ENCODE measurements at regions not wholly inside any gene's neighbourhood (a gene's known extent, or its start where the extent isn't known, plus 50 kb on each side); places are given as distances from the start of the nearest gene placed in this dataset.
"Not testable (repeated sequence)": the region's sequence is repeated elsewhere in the genome, so short reads cannot be mapped to it uniquely, and the experiment has no call there.

DNA sequence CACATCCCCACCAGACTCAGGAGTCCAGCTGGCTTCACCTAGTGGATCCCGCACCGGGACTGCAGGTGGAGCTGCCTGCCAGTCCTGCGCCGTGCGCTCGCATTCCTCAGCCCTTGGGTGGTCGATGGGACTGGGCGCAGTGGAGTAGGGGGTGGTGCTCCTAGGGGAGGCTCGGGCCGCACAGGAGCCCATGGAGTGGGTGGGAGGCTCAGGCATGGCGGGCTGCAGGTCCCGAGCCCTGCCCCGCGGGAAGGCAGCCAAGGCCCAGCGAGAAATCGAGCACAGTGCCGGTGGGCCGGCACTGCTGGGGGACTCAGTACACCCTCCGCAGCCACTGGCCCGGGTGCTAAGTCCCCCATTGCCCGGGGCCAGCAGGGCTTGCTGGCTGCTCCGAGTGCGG is 153.7 kb upstream of the NRIP1 start:
- H3K9me3 ChIP-seq (ENCODE audit: control insufficient read depth, low read length); H3K27me3 ChIP-seq (ENCODE audit: control insufficient read depth, insufficient read depth); ATAC-seq; H3K4me1 ChIP-seq (ENCODE audit: control insufficient read depth, insufficient read depth, low read length); intact Hi-C loops (cut with DNase I); H3K27ac ChIP-seq (ENCODE audit: low read length); H3K4me3 ChIP-seq (ENCODE audit: low read length); DNase-seq: not testable (repeated sequence)
- WGBS, result 94% methylated on average over 17 of the region's 23 CpGs

- no peaks in the 10 kb centered on the region for H3K27me3 ChIP-seq (ENCODE audit: control insufficient read depth, insufficient read depth)
- H3K4me3 ChIP-seq (ENCODE audit: low read length), result no peak overlapping the region
- 84% methylated on average over 5 of the region's 5 CpGs for WGBS
- DNase-seq (no peak), ATAC-seq (no peak)
- H3K9me3 ChIP-seq (ENCODE audit: control insufficient read depth, low read length), result no peaks in the 10 kb centered on the region
- H3K4me1 ChIP-seq (ENCODE audit: control insufficient read depth, insufficient read depth, low read length), result no peaks in the 10 kb centered on the region
- intact Hi-C loops (cut with DNase I), result no loop called here
- no peak overlapping the region for H3K27ac ChIP-seq (ENCODE audit: low read length)
Measured at GRCh38 chr21:15219039-15219438, 154.2 kb upstream of the NRIP1 start.

DNA sequence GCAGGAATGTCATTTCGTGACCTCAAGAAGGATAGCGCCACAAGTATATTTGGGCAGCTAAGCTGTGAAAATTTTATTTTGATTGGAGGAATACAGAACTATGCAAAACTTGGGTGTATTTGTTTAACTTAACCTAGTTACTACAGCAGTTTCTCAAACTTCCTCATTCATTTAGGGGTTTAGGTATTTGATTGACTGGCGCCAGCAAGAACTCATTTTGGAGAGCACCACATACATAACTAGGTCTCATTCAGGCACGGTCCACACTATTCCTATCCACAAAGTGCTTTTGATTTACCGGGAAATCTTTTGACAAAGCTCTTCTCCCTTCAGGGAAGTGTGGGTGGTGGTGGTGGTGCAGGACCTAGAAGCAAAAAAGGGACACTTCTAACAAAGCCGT is 155.1 kb upstream of the NRIP1 start:
- Histone ChIP-seq H3K9me3 (ENCODE audit: control insufficient read depth, low read length) (no peaks in the 10 kb centered on the region), H3K4me3 (ENCODE audit: low read length) (no peak overlapping the region), H3K27me3 (ENCODE audit: control insufficient read depth, insufficient read depth) (no peaks in the 10 kb centered on the region), H3K4me1 (ENCODE audit: control insufficient read depth, insufficient read depth, low read length) (no peaks in the 10 kb centered on the region), H3K27ac (ENCODE audit: low read length) (no peak overlapping the region)
- no peak for DNase-seq
- intact Hi-C loops (cut with DNase I), result loop anchor here in 1 of 4 donors (10.0 kb wide), 1 partner anchor 155 kb away; the partner anchor contains the start of gene NRIP1
- no peak for ATAC-seq
- 69% methylated on average over 6 of the region's 6 CpGs for WGBS

- no peaks in the 10 kb centered on the region for H3K9me3 ChIP-seq (ENCODE audit: control insufficient read depth, low read length)
- no peaks in the 10 kb centered on the region for H3K4me1 ChIP-seq (ENCODE audit: control insufficient read depth, insufficient read depth, low read length)
- H3K27ac ChIP-seq (ENCODE audit: low read length), result no peak overlapping the region
- ATAC-seq, result peak; percentile 95 to 99
- H3K27me3 ChIP-seq (ENCODE audit: control insufficient read depth, insufficient read depth), result no peaks in the 10 kb centered on the region
- H3K4me3 ChIP-seq (ENCODE audit: low read length), result no peak overlapping the region
- intact Hi-C loops (cut with DNase I), result loop anchor here in 1 of 4 donors (10.0 kb wide), 1 partner anchor 157 kb away; the partner anchor contains the start of gene NRIP1
- peak; percentile 46 to 57 (median 51) for DNase-seq
Measured at GRCh38 chr21:15221799-15222386, 157.1 kb upstream of the NRIP1 start.

DNA sequence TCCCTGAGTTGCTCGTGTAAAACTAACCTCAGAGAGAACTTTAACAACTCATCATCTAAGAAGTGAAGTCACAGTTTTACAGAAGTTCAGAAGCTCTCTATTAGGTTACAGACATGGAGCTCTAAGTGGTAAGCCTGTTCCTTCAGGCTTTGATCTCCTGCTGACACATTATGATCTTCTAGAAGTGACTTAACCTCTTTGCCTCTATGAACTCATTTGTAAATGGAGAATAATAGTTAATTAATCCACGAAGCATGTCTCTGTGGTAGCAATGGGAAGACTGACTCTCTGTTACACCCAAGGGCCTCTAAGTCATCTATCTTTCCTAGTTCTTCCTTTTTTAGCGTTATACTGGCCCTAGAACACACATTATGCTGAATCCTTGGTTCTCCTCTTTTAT is 157.9 kb upstream of the NRIP1 start:
- intact Hi-C loops (cut with DNase I), result loop anchor here in 1 of 4 donors (10.0 kb wide), 1 partner anchor 158 kb away; the partner anchor contains the start of gene NRIP1
- Histone ChIP-seq H3K9me3 (ENCODE audit: control insufficient read depth, low read length) (no peaks in the 10 kb centered on the region), H3K27ac (ENCODE audit: low read length) (no peak overlapping the region), H3K4me1 (ENCODE audit: control insufficient read depth, insufficient read depth, low read length) (no peaks in the 10 kb centered on the region), H3K27me3 (ENCODE audit: control insufficient read depth, insufficient read depth) (no peaks in the 10 kb centered on the region), H3K4me3 (ENCODE audit: low read length) (no peak overlapping the region)
- WGBS, result 49% methylated on average over 3 of the region's 3 CpGs
- no peak for DNase-seq
- no peak for ATAC-seq

DNA sequence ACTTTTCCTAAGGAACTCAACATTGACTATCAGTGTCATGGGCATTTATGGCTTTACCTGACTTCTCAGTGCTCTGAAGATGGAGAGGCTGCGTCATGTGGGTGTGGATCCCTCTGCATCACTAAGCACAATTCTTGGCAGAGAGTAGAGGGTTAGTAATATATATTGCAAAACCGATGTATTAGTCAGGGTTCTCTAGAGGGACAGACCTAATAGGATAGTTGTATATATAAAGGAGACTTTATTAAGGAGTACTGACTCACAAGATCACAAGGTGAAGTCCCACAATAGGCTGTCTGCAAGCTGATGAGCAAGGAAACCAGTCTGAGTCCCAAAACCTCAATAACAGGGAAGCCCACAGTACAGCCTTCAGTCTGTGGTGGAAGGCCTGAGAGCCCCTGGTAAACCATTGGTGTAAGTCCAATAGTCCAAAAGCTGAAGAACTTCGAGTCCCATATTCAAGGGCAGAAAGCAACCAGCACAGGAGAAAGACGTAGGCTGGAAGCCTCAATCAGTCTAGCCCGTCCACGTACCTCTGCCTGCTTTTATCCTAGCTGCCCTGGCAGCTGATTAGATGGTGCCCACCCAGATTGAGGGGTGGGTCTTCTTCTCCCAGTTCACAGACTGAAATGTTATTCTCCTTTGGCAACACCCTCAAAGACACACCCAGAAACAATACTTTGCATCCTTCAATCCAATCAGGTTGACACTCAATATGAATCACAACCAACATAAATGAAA is 159.7 kb upstream of the NRIP1 start:
- no peak overlapping the region for H3K27ac ChIP-seq (ENCODE audit: low read length)
- 95% methylated on average over 6 of the region's 6 CpGs for WGBS
- intact Hi-C loops (cut with DNase I), result loop anchor here in 1 of 4 donors (10.0 kb wide), 1 partner anchor 160 kb away; the partner anchor contains the start of gene NRIP1
- ATAC-seq (no peak), DNase-seq (no peak)
- no peaks in the 10 kb centered on the region for H3K27me3 ChIP-seq (ENCODE audit: control insufficient read depth, insufficient read depth)
- no peaks in the 10 kb centered on the region for H3K4me1 ChIP-seq (ENCODE audit: control insufficient read depth, insufficient read depth, low read length)
- no peaks in the 10 kb centered on the region for H3K9me3 ChIP-seq (ENCODE audit: control insufficient read depth, low read length)
- no peak overlapping the region for H3K4me3 ChIP-seq (ENCODE audit: low read length)

DNA sequence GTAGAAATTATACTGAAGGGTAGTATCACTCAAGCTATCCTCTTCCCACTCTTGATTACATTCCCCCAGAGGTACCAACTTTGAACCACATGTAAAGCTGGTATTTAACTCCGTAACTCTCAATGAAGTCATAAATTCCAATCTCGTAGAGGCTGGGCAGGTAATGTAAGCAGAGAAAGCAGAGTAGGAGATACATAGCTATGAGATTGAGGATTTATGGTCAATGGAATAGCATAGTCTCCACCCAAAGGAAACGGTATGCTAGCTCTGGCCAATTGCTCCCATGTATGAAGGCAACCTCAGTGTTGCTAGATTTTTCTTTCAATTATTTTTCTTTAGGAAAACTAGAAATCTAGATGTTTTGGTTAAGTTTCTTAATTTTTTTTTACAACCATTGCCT is 163.1 kb upstream of the NRIP1 start:
- no peak overlapping the region for H3K27ac ChIP-seq (ENCODE audit: low read length)
- DNase-seq (no peak), ATAC-seq (no peak)
- H3K9me3 ChIP-seq (ENCODE audit: control insufficient read depth, low read length), result no peaks in the 10 kb centered on the region
- no peak overlapping the region for H3K4me3 ChIP-seq (ENCODE audit: low read length)
- 86% methylated on average over 3 of the region's 3 CpGs for WGBS
- H3K4me1 ChIP-seq (ENCODE audit: control insufficient read depth, insufficient read depth, low read length), result no peaks in the 10 kb centered on the region
- no peaks in the 10 kb centered on the region for H3K27me3 ChIP-seq (ENCODE audit: control insufficient read depth, insufficient read depth)
- intact Hi-C loops (cut with DNase I), result loop anchor here in 1 of 4 donors (10.0 kb wide), 1 partner anchor 163 kb away; the partner anchor contains the start of gene NRIP1

DNA sequence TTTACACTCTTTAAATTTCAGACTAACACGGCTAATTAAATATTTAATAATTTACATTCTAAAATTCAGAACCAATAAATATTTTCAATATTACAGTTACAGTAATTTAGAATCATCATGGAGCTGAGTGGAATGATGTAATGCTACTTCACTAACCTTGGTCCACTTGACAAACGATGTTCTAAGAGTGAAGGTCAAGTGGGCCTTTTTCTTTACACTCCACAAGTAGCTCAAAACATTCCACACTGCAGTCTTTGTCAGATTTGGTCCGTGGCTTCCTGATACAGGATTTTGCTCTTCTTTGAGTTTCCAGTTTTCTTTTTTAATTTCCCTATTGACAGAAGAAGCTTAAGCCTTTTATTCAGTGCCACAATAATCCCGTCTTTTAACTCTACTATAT is 164.6 kb upstream of the NRIP1 start:
- intact Hi-C loops (cut with DNase I), result loop anchor here in 1 of 4 donors (10.0 kb wide), 1 partner anchor 165 kb away; the partner anchor contains the start of gene NRIP1
- Histone ChIP-seq H3K27ac (ENCODE audit: low read length) (no peak overlapping the region), H3K27me3 (ENCODE audit: control insufficient read depth, insufficient read depth) (no peaks in the 10 kb centered on the region), H3K4me3 (ENCODE audit: low read length) (no peak overlapping the region), H3K4me1 (ENCODE audit: control insufficient read depth, insufficient read depth, low read length) (no peaks in the 10 kb centered on the region), H3K9me3 (ENCODE audit: control insufficient read depth, low read length) (no peaks in the 10 kb centered on the region)
- WGBS, result 67% methylated on average over 4 of the region's 4 CpGs
- DNase-seq (no peak), ATAC-seq (no peak)

DNA sequence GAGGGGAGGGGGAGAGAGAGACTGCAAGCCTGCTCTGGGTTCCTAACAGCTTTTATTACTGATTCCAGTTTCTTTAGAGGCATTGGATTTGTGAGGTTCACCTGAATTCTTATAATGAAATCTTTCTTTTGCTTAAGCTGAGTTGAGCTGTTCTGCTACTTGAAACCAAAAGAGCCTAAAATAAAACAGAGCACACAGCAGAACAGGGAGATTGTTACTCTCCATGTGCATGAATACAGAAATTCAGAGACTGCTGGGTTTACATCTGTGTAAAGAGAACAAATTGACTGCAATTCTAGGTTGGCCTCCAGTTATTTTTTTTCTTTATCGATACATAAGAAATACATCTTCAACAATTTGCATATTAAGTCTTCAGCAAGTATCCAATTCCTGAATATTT is 168.8 kb upstream of the NRIP1 start:
- Histone ChIP-seq H3K27ac (ENCODE audit: low read length) (no peak overlapping the region), H3K9me3 (ENCODE audit: control insufficient read depth, low read length) (no peaks in the 10 kb centered on the region), H3K27me3 (ENCODE audit: control insufficient read depth, insufficient read depth) (no peaks in the 10 kb centered on the region), H3K4me3 (ENCODE audit: low read length) (no peak overlapping the region), H3K4me1 (ENCODE audit: control insufficient read depth, insufficient read depth, low read length) (no peaks in the 10 kb centered on the region)
- no peak for DNase-seq
- WGBS, result 97% methylated on average over 1 of the region's 1 CpG
- no peak for ATAC-seq
- intact Hi-C loops (cut with DNase I), result no loop called here

- no peaks in the 10 kb centered on the region for H3K9me3 ChIP-seq (ENCODE audit: control insufficient read depth, low read length)
- intact Hi-C loops (cut with DNase I), result no loop called here
- no peak overlapping the region for H3K27ac ChIP-seq (ENCODE audit: low read length)
- no peaks in the 10 kb centered on the region for H3K27me3 ChIP-seq (ENCODE audit: control insufficient read depth, insufficient read depth)
- no peaks in the 10 kb centered on the region for H3K4me1 ChIP-seq (ENCODE audit: control insufficient read depth, insufficient read depth, low read length)
- ATAC-seq, result no peak
- WGBS, result 95% methylated on average over 2 of the region's 2 CpGs
- no peak overlapping the region for H3K4me3 ChIP-seq (ENCODE audit: low read length)
- DNase-seq, result no peak
Measured at GRCh38 chr21:15236111-15236510, 171.3 kb upstream of the NRIP1 start.

GRCh38 chr21:15240848-15241247 is 176.0 kb upstream of the NRIP1 start:
- ATAC-seq (no peak), DNase-seq (no peak)
- Histone ChIP-seq H3K9me3 (ENCODE audit: control insufficient read depth, low read length) (no peaks in the 10 kb centered on the region), H3K4me3 (ENCODE audit: low read length) (no peak overlapping the region), H3K4me1 (ENCODE audit: control insufficient read depth, insufficient read depth, low read length) (no peaks in the 10 kb centered on the region), H3K27me3 (ENCODE audit: control insufficient read depth, insufficient read depth) (no peaks in the 10 kb centered on the region), H3K27ac (ENCODE audit: low read length) (no peak overlapping the region)
- 33% methylated on average over 2 of the region's 2 CpGs for WGBS
- intact Hi-C loops (cut with DNase I), result no loop called here
